ENCODE measurements at regions not wholly inside any gene's neighbourhood (a gene's known extent, or its start where the extent isn't known, plus 50 kb on each side); places are given as distances from the start of the nearest gene placed in this dataset.

GRCh38 chr7:68892236-68892635, 706.0 kb upstream of the AUTS2 start:
- Histone ChIP-seq H2BK5ac (ENCODE audit: low read depth, low read length, poor library complexity, severe bottlenecking) (no peak overlapping the region), H3K4me1 (ENCODE audit: control insufficient read depth, insufficient read depth, low read length) (no peaks in the 10 kb centered on the region), H2AK5ac (ENCODE audit: low read depth, low read length) (no peak overlapping the region), H3K36me3 (ENCODE audit: control insufficient read depth, insufficient read depth, low read length) (no peaks in the 10 kb centered on the region), H2AK9ac (replicated peaks; ENCODE audit: low read depth, low read length, poor library complexity) (no peak overlapping the region), H4K8ac (ENCODE audit: low read depth in 2 of 2, low read length in 2 of 2) (no peak overlapping the region), H4K5ac (ENCODE audit: low read depth, low read length) (no peak overlapping the region), H3K18ac (ENCODE audit: low read depth, low read length) (no peak overlapping the region), H4K20me1 (ENCODE audit: insufficient read depth, low read length) (no peaks in the 10 kb centered on the region), H3K4me2 (ENCODE audit: low read depth, low read length) (no peak overlapping the region), H3K4me3 (ENCODE audit: insufficient read depth, low read depth, low read length) (no peak overlapping the region), H3K27ac (ENCODE audit: insufficient read depth, low read length) (no peak overlapping the region), H2AFZ (replicated peaks; ENCODE audit: low read length, poor library complexity) (no peak overlapping the region), H3K9me3 (ENCODE audit: control insufficient read depth, insufficient read depth, low read length) (peaks cover 11% of the 10 kb centered on the region), H2BK20ac (ENCODE audit: low read depth, low read length) (no peak overlapping the region), H3K4ac (ENCODE audit: low read depth, low read length) (no peak overlapping the region), H3K9ac (ENCODE audit: low read depth, low read length) (no peak overlapping the region), H3K14ac (replicated peaks; ENCODE audit: low read depth, low read length) (no peak overlapping the region), H2BK15ac (ENCODE audit: low read depth, low read length) (no peak overlapping the region), H3K79me1 (ENCODE audit: low read depth in 1 of 2, low read length in 2 of 2) (no peaks in the 10 kb centered on the region), H3K27me3 (ENCODE audit: control insufficient read depth, insufficient read depth, low read length) (no peaks in the 10 kb centered on the region), H3K9me1 (ENCODE audit: insufficient read depth, low read length) (no peaks in the 10 kb centered on the region), H3K23ac (ENCODE audit: low read depth, low read length) (no peak overlapping the region), H4K91ac (ENCODE audit: insufficient read depth, low read depth, low read length) (no peak overlapping the region), H2BK120ac (ENCODE audit: low read depth, low read length) (no peak overlapping the region), H3K56ac (ENCODE audit: extremely low read depth, insufficient read depth, low read length) (no peak overlapping the region)
- dilution Hi-C loops (cut with HindIII; ENCODE audit: low sequenced_read_pairs, unreplicated experiment) = no loop called here
- POLR2A ChIA-PET (ENCODE audit: unreplicated experiment) = no interaction called here
- WGBS, 2 experiments (ENCODE audit: extremely low coverage in 2 of 2, insufficient read length in 1 of 2) = 80% methylated on average over 1 of the region's 3 CpGs; no CpG with 5 or more reads in 1 of the 2 experiments
- in situ Hi-C loops (cut with MboI; ENCODE audit: low sequenced_read_pairs) = no loop called here
- intact Hi-C loops (cut with micrococcal nuclease) = no loop called here
- no peak for TF ChIP-seq BHLHE40 (IDR thresholded peaks at IDR 0.05; ENCODE audit: low read depth, low read length)
- no peak for TF ChIP-seq CHD1 (IDR thresholded peaks at IDR 0.05; ENCODE audit: low read depth, low read length)
- no peak for TF ChIP-seq CEBPB (IDR thresholded peaks at IDR 0.05; ENCODE audit: low read depth, low read length)
- no peak for TF ChIP-seq USF2 (IDR thresholded peaks at IDR 0.05; ENCODE audit: low read depth, low read length)
- ATAC-seq (ENCODE audit: low read depth) (no peak), DNase-seq (no peak)
- CTCF ChIA-PET = interaction anchor here (0.7 kb wide), 1 partner anchor 31 kb away, joined by 3 read pairs; no protein-coding TSS in a partner anchor
- no TSS peak for BruUV-seq (replicated peaks)

All from IMR-90 (cell line).